HG03521 (cell line): ENCODE measurements at regions not wholly inside any gene's neighbourhood (a gene's known extent, or its start where the extent isn't known, plus 50 kb on each side); places are given as distances from the start of the nearest gene placed in this dataset.
"Not testable (repeated sequence)": the region's sequence is repeated elsewhere in the genome, so short reads cannot be mapped to it uniquely, and the experiment has no call there.

Source experiments
- ATAC-seq: cut with Tn5 transposase; IDR thresholded peaks from one replicate; pipeline ENCODE4 v1.9.1; 2021; ENCODE audit warnings: mild to moderate bottlenecking, moderate library complexity; ENCODE audit not compliant: unreplicated experiment

- ATAC-seq: no peak
Measured at GRCh38 chr16:65283181-65283651, 161.4 kb upstream of the CDH11 start.

- no peak for ATAC-seq
Measured at GRCh38 chr16:65281586-65281985, 159.7 kb upstream of the CDH11 start.

GRCh38 chr16:65280845-65281512 lies 159.1 kb upstream of the CDH11 start:
- ATAC-seq: no peak

GRCh38 chr16:65279576-65279975 lies 157.7 kb upstream of the CDH11 start:
- no peak for ATAC-seq

- no peak for ATAC-seq
Measured at GRCh38 chr16:65278874-65279273, 157.0 kb upstream of the CDH11 start.

- ATAC-seq: no peak
Measured at GRCh38 chr16:65274566-65274965, 152.7 kb upstream of the CDH11 start.

GRCh38 chr16:65272699-65273414 lies 151.0 kb upstream of the CDH11 start:
- ATAC-seq: no peak

GRCh38 chr16:65271996-65272395 lies 150.1 kb upstream of the CDH11 start:
- ATAC-seq: no peak

GRCh38 chr16:65268331-65268730 lies 146.5 kb upstream of the CDH11 start:
- ATAC-seq: no peak

GRCh38 chr16:65263896-65264295 lies 142.0 kb upstream of the CDH11 start:
- ATAC-seq: no peak

GRCh38 chr16:65260746-65261145 lies 138.9 kb upstream of the CDH11 start:
- ATAC-seq: no peak

- ATAC-seq: no peak
Measured at GRCh38 chr16:65254144-65254543, 132.3 kb upstream of the CDH11 start.

GRCh38 chr16:65249768-65250167 lies 127.9 kb upstream of the CDH11 start:
- no peak for ATAC-seq

GRCh38 chr16:65244787-65245186 lies 122.9 kb upstream of the CDH11 start:
- no peak for ATAC-seq

GRCh38 chr16:65235339-65236177 lies 113.7 kb upstream of the CDH11 start:
- ATAC-seq: no peak

GRCh38 chr16:65234721-65235320 lies 113.0 kb upstream of the CDH11 start:
- ATAC-seq: not testable (repeated sequence)

- ATAC-seq: no peak
Measured at GRCh38 chr16:65229191-65229662, 107.4 kb upstream of the CDH11 start.

- no peak for ATAC-seq
Measured at GRCh38 chr16:65227150-65227835, 105.4 kb upstream of the CDH11 start.

- ATAC-seq: no peak
Measured at GRCh38 chr16:65226077-65226476, 104.2 kb upstream of the CDH11 start.

- no peak for ATAC-seq
Measured at GRCh38 chr16:65225488-65225887, 103.6 kb upstream of the CDH11 start.
